Naive thymus-derived CD8-positive, alpha-beta T cell (primary cell): ENCODE measurements at regions not wholly inside any gene's neighbourhood (a gene's known extent, or its start where the extent isn't known, plus 50 kb on each side); places are given as distances from the start of the nearest gene placed in this dataset.
"Not testable (repeated sequence)": the region's sequence is repeated elsewhere in the genome, so short reads cannot be mapped to it uniquely, and the experiment has no call there.

Experiments
- ATAC-seq, 2 donors: fragments of 150-1000 bp; cut with Tn5 transposase in 1 of 2; sonication (Bioruptor Pico), chemical (Tn5 transposase) in 1 of 2; 1 replicate in 1 of 2; 2 replicates in 1 of 2; pipeline ENCODE4 v1.10.0; 2021; ENCODE audit warnings: mild to moderate bottlenecking in 2 of 2, moderate library complexity in 2 of 2
- POLR2A ChIA-PET: fragments of 350-600 bp; sonication (Branson Sonifier 250); formaldehyde crosslinking; loops from one replicate; lab custom pipeline; 2021; ENCODE audit warnings: antibody characterized with exemption; lab: Charles Lee
- DNase-seq, 10 donors: peaks; one replicate each; pipeline versions ENCODE4 v3.0.0 to v3.0.0-alpha.2; 2020 to 2022
- H3K27ac Mint-ChIP-seq, 10 donors: one replicate each; pipeline ENCODE4 v1.8.0; 2020 to 2022; ENCODE audit warnings: mild to moderate bottlenecking in 10 of 10, mixed read lengths in 10 of 10, moderate library complexity in 4 of 10, inconsistent platforms in 1 of 10
- H3K27me3 Mint-ChIP-seq, 5 donors: one replicate each; pipeline ENCODE4 v1.8.0; 2021 to 2022; ENCODE audit warnings: mixed read lengths in 5 of 5
- H3K36me3 Mint-ChIP-seq, 3 donors: one replicate each; pipeline ENCODE4 v1.8.0; 2020 to 2022; ENCODE audit warnings: mixed read lengths in 3 of 3, mild to moderate bottlenecking in 2 of 3, inconsistent platforms in 1 of 3
- H3K4me1 Mint-ChIP-seq, 4 donors: one replicate each; pipeline ENCODE4 v1.8.0; 2021 to 2022; ENCODE audit warnings: mixed read lengths in 4 of 4
- H3K4me3 Mint-ChIP-seq, 10 donors: one replicate each; pipeline ENCODE4 v1.8.0; 2020 to 2022; ENCODE audit warnings: mild to moderate bottlenecking in 10 of 10, mixed read lengths in 10 of 10, moderate library complexity in 6 of 10, inconsistent platforms in 1 of 10
- H3K9me3 Mint-ChIP-seq, 9 donors: one replicate each; pipeline ENCODE4 v1.8.0; 2020 to 2022; ENCODE audit warnings: mixed read lengths in 9 of 9, mild to moderate bottlenecking in 3 of 9, inconsistent platforms in 1 of 9, moderate library complexity in 1 of 9

- Mint-ChIP-seq H3K9me3 (no peaks in the 10 kb centered on the region), H3K27me3 (peaks cover 6 to 39% (median 16%) of the 10 kb centered on the region in 5 donors), H3K27ac (no peak overlapping the region), H3K4me1 (no peaks in the 10 kb centered on the region), H3K4me3 (no peak overlapping the region), H3K36me3 (no peaks in the 10 kb centered on the region)
- DNase-seq (no peak), ATAC-seq (no peak)
- POLR2A ChIA-PET: no interaction called here
Observed at GRCh38 chr14:58733451-58734208, 95.9 kb downstream of the DACT1 start.

GRCh38 chr14:58735596-58735995, 97.8 kb downstream of the DACT1 start:
- ATAC-seq (no peak), DNase-seq (no peak)
- H3K27ac Mint-ChIP-seq: no peak overlapping the region
- H3K4me1 Mint-ChIP-seq: no peaks in the 10 kb centered on the region
- H3K36me3 Mint-ChIP-seq: no peaks in the 10 kb centered on the region
- peaks cover 8 to 41% (median 18%) of the 10 kb centered on the region in 5 donors for H3K27me3 Mint-ChIP-seq
- POLR2A ChIA-PET: no interaction called here
- H3K4me3 Mint-ChIP-seq: no peak overlapping the region
- H3K9me3 Mint-ChIP-seq: no peaks in the 10 kb centered on the region

GRCh38 chr14:58736606-58737005, 98.8 kb downstream of the DACT1 start:
- H3K9me3 Mint-ChIP-seq: no peaks in the 10 kb centered on the region

GRCh38 chr14:58737511-58737910, 99.7 kb downstream of the DACT1 start:
- DNase-seq: no peak
- peaks cover 7 to 38% (median 16%) of the 10 kb centered on the region in 5 donors for H3K27me3 Mint-ChIP-seq
- no peaks in the 10 kb centered on the region for H3K4me1 Mint-ChIP-seq
- no peaks in the 10 kb centered on the region for H3K36me3 Mint-ChIP-seq
- no peak overlapping the region for H3K27ac Mint-ChIP-seq
- no peaks in the 10 kb centered on the region for H3K9me3 Mint-ChIP-seq
- no peak overlapping the region for H3K4me3 Mint-ChIP-seq
- POLR2A ChIA-PET: no interaction called here
- no peak for ATAC-seq

More at GRCh38 chr14:58736606-58737005, 98.8 kb downstream of the DACT1 start:
- H3K4me1 Mint-ChIP-seq: no peaks in the 10 kb centered on the region
- H3K27me3 Mint-ChIP-seq: peaks cover 7 to 38% (median 16%) of the 10 kb centered on the region in 5 donors
- H3K4me3 Mint-ChIP-seq: no peak overlapping the region
- DNase-seq (no peak), ATAC-seq (no peak)
- POLR2A ChIA-PET: no interaction called here
- no peaks in the 10 kb centered on the region for H3K36me3 Mint-ChIP-seq
- no peak overlapping the region for H3K27ac Mint-ChIP-seq

- Mint-ChIP-seq H3K27ac (no peak overlapping the region), H3K4me1 (no peaks in the 10 kb centered on the region), H3K4me3 (no peak overlapping the region), H3K9me3 (no peaks in the 10 kb centered on the region), H3K36me3 (no peaks in the 10 kb centered on the region), H3K27me3 (peaks cover 7 to 34% (median 16%) of the 10 kb centered on the region in 5 donors)
- no peak for ATAC-seq
- DNase-seq: no peak
- POLR2A ChIA-PET: no interaction called here
Observed at GRCh38 chr14:58738189-58738836, 100.6 kb downstream of the DACT1 start.

DNA sequence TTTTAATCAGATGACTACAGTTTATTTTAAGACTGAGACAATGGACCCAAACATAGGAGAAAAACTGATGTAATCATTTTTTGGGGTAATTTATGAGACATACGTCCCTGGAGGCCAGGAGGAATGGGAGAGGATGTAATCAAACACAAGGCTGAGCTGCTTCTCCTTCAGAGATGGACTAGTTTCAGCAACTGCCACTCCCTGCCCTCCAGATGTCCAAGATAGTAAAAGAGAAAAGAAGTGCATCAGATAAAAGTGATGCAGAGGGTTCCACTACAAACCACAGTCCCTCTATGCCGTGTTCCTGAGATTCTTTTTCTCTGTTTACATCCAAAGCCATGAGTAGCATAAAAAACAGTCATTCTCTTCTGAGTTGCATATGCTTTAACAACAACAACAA, 101.1 kb downstream of the DACT1 start:
- POLR2A ChIA-PET: no interaction called here
- Mint-ChIP-seq H3K4me3 (no peak overlapping the region), H3K4me1 (no peaks in the 10 kb centered on the region), H3K9me3 (no peaks in the 10 kb centered on the region), H3K27ac (no peak overlapping the region), H3K36me3 (no peaks in the 10 kb centered on the region), H3K27me3 (peaks cover 4 to 32% (median 16%) of the 10 kb centered on the region in 5 donors)
- DNase-seq (no peak), ATAC-seq (no peak)

DNA sequence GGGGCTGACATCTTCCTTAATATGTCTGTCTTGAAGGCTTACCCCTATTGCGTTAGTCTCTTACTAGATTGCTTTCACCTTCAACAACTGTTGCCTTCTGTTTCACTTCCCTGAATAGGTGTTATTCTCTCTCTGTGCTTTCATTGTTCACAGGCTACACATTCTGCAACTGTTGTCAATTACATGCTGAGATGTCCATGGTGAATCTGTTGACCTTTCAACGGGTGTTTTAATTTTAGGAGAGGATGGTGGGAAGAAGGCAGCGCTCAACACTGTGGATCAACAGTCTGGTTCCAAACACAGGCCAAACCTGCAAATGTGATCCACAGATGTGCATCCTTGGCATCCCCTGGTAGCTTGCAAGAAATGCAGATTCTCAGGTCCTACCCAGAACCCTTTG, 101.9 kb downstream of the DACT1 start:
- POLR2A ChIA-PET: no interaction called here

DNA sequence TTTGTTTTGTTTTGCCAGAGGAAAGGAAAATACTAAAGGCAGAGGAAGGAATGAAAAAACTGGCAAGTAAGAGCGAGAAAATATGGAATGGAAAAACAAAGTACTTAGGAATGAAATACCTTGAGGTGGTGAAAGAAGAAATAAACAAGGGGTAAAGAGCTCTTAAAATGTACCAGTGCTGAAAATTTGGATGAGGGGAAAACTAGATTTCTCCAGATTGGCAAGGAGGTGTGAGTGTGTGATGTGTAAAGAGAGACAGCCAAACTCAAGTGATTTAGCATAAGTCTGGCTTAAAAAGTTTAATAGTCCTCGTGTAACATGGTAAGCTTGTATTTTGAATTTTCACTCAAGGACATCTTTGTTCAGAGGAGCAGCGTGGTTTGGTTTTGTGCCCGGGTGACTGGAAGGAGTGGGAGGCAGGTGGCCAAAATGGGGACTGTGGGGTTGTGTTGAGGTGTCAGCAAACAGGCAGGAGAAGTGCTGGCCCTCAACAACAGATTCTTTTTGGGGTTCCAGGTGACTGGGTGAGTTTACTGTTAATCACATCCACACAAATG, 102.7 kb downstream of the DACT1 start:
- Mint-ChIP-seq H3K4me3 (no peak overlapping the region), H3K4me1 (no peaks in the 10 kb centered on the region), H3K27ac (no peak overlapping the region), H3K9me3 (no peaks in the 10 kb centered on the region), H3K36me3 (no peaks in the 10 kb centered on the region), H3K27me3 (peaks cover 2 to 26% (median 11%) of the 10 kb centered on the region in 5 donors)
- no peak for DNase-seq
- no peak for ATAC-seq
- POLR2A ChIA-PET: no interaction called here

More for the DNA sequence above, 101.9 kb downstream of the DACT1 start:
- Mint-ChIP-seq H3K36me3 (no peaks in the 10 kb centered on the region), H3K9me3 (no peaks in the 10 kb centered on the region), H3K27ac (no peak overlapping the region), H3K4me1 (no peaks in the 10 kb centered on the region), H3K27me3 (peaks cover 4 to 32% (median 16%) of the 10 kb centered on the region in 5 donors), H3K4me3 (no peak overlapping the region)
- no peak for ATAC-seq
- DNase-seq: no peak

GRCh38 chr14:58744801-58745394, 107.1 kb downstream of the DACT1 start:
- peaks cover 4 to 15% (median 8%) of the 10 kb centered on the region in 4 donors for H3K4me1 Mint-ChIP-seq
- DNase-seq (no peak), ATAC-seq (no peak)
- H3K27me3 Mint-ChIP-seq: peaks cover 0 to 8% (median 4%) of the 10 kb centered on the region in 5 donors
- no peak overlapping the region for H3K27ac Mint-ChIP-seq
- H3K9me3 Mint-ChIP-seq: no peaks in the 10 kb centered on the region
- POLR2A ChIA-PET: no interaction called here
- H3K36me3 Mint-ChIP-seq: no peaks in the 10 kb centered on the region
- no peak overlapping the region for H3K4me3 Mint-ChIP-seq

GRCh38 chr14:58746261-58746660, 108.5 kb downstream of the DACT1 start:
- POLR2A ChIA-PET: no interaction called here
- no peak overlapping the region for H3K27ac Mint-ChIP-seq
- H3K4me1 Mint-ChIP-seq: peaks cover 5 to 18% (median 9%) of the 10 kb centered on the region in 4 donors
- H3K9me3 Mint-ChIP-seq: no peaks in the 10 kb centered on the region
- H3K4me3 Mint-ChIP-seq: no peak overlapping the region
- no peak for DNase-seq
- no peak for ATAC-seq
- no peaks in the 10 kb centered on the region for H3K27me3 Mint-ChIP-seq
- no peaks in the 10 kb centered on the region for H3K36me3 Mint-ChIP-seq

DNA sequence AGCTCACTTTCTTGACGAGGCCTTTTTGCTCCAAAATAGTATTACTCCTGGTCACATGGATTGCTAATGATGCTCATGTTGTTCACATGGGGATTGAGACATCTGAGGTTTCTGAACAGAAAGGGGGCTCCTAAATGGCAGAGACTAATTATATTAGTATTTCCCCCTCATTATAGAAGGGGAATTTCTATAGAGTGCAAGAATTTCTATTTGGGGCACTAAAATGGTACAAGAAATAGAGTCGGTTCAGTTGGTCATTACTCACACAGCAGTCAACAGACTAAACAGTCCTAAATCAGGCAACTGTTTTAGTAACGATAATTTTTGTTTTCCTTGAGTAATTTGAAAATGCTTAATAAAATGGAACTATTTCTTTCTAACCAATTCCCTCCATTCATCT, 108.9 kb downstream of the DACT1 start:
- DNase-seq (no peak), ATAC-seq (no peak)
- Mint-ChIP-seq H3K27ac (no peak overlapping the region), H3K4me1 (peaks cover 5 to 18% (median 9%) of the 10 kb centered on the region in 4 donors), H3K4me3 (no peak overlapping the region), H3K36me3 (no peaks in the 10 kb centered on the region), H3K27me3 (peaks cover 0 to 3% (median 2%) of the 10 kb centered on the region in 5 donors), H3K9me3 (no peaks in the 10 kb centered on the region)
- POLR2A ChIA-PET: no interaction called here

GRCh38 chr14:58747181-58747580, 109.4 kb downstream of the DACT1 start:
- Mint-ChIP-seq H3K9me3 (no peaks in the 10 kb centered on the region), H3K4me1 (peaks cover 5 to 18% (median 9%) of the 10 kb centered on the region in 4 donors), H3K27ac (no peak overlapping the region), H3K27me3 (peaks cover 0 to 8% (median 2%) of the 10 kb centered on the region in 5 donors), H3K36me3 (no peaks in the 10 kb centered on the region), H3K4me3 (no peak overlapping the region)
- POLR2A ChIA-PET: no interaction called here
- DNase-seq: no peak
- ATAC-seq: no peak

DNA sequence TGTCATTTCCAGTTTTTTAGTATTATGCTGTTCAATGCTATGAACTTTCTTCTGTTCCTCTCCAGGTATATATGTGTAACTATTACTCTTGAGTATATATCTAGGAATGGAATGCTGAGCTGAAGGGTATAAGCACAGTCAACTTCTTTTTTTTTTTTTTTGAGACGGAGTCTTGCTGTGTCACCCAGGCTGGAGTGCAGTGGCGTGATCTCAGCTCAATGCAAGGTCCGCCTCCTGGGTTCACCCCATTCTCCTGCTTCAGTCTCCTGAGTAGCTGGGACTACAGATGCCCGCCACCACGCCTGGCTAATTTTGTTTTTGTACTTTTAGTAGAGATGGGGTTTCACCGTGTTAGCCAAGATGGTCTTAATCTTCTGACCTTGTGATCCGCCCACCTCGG, 110.5 kb downstream of the DACT1 start:
- not testable (repeated sequence) for DNase-seq, H3K36me3 Mint-ChIP-seq
- peaks cover 5 to 25% (median 10%) of the 10 kb centered on the region in 4 donors for H3K4me1 Mint-ChIP-seq

More for the DNA sequence above, 110.5 kb downstream of the DACT1 start:
- H3K9me3 Mint-ChIP-seq, H3K27me3 Mint-ChIP-seq, H3K4me3 Mint-ChIP-seq, H3K27ac Mint-ChIP-seq, ATAC-seq, POLR2A ChIA-PET: not testable (repeated sequence)
